OCI-M1 (cell line): ENCODE measurements at regions not wholly inside any gene's neighbourhood (a gene's known extent, or its start where the extent isn't known, plus 50 kb on each side); places are given as distances from the start of the nearest gene placed in this dataset.

Source experiments
- DNase-seq: peaks from one replicate; lab custom pipeline; 2025; lab: John Stamatoyannopoulos, UW

- no peak for DNase-seq
These were observed 60.2 kb downstream of the PDE6H start for GRCh38 chr12:15033029-15033428.

- DNase-seq = no peak
These were observed 60.8 kb downstream of the PDE6H start for GRCh38 chr12:15033641-15034040.

- no peak for DNase-seq
These were observed 62.3 kb downstream of the PDE6H start for GRCh38 chr12:15035185-15035584.

GRCh38 chr12:15037091-15037687 is 64.3 kb downstream of the PDE6H start:
- no peak for DNase-seq

- DNase-seq = no peak
These were observed 65.3 kb downstream of the PDE6H start for GRCh38 chr12:15038137-15038536.

- DNase-seq = no peak
These were observed 71.6 kb downstream of the PDE6H start for GRCh38 chr12:15044471-15044870.

- no peak for DNase-seq
These were observed 72.6 kb downstream of the PDE6H start for GRCh38 chr12:15045451-15045850.

- peak; percentile 20 for DNase-seq
These were observed 74.8 kb downstream of the PDE6H start for GRCh38 chr12:15047611-15048010.

GRCh38 chr12:15049461-15050153 is 76.8 kb downstream of the PDE6H start:
- no peak for DNase-seq

- DNase-seq = peak; percentile 44
These were observed 77.8 kb downstream of the PDE6H start for GRCh38 chr12:15050659-15051058.

- no peak for DNase-seq
These were observed 79.8 kb downstream of the PDE6H start for GRCh38 chr12:15052691-15053090.

GRCh38 chr12:15056218-15056617 is 83.4 kb downstream of the PDE6H start:
- no peak for DNase-seq
